Right atrium auricular region (tissue), 2 donors: ENCODE measurements at regions not wholly inside any gene's neighbourhood (a gene's known extent, or its start where the extent isn't known, plus 50 kb on each side); places are given as distances from the start of the nearest gene placed in this dataset.

Source experiments
- DNase-seq: peaks from one replicate; pipeline ENCODE4 v3.0.0-alpha.2; 2019; ENCODE audit warnings: low spot score
- H3K27ac ChIP-seq, 2 donors: fragments of 200-600 bp; sonication (generic); 1 replicate in 1 of 2; 2 replicates in 1 of 2; pipeline ENCODE4 v1.5.1; 2016 to 2019
- H3K27me3 ChIP-seq, 2 donors: fragments of 200-600 bp; sonication (generic); one replicate each; pipeline versions ENCODE4 v1.5.1 to v1.6.0; 2017 to 2019
- H3K36me3 ChIP-seq: fragments of 200-600 bp; sonication (generic); one replicate; pipeline ENCODE4 v1.5.1; 2016
- H3K4me1 ChIP-seq, 2 donors: fragments of 200-600 bp; sonication (generic); one replicate each; pipeline versions ENCODE4 v1.5.1 to v1.6.0; 2017 to 2019
- H3K4me3 ChIP-seq, 2 donors: fragments of 200-600 bp; sonication (generic); 1 replicate in 1 of 2; 2 replicates in 1 of 2; pipeline ENCODE4 v1.5.1; 2017 to 2019; ENCODE audit warnings: mild to moderate bottlenecking in 1 of 2, moderate library complexity in 1 of 2
- H3K9me3 ChIP-seq, 2 donors: fragments of 200-600 bp; sonication (generic); one replicate each; pipeline ENCODE4 v1.5.1; 2019
- CTCF ChIP-seq, 2 donors: fragments of 200-600 bp; sonication (generic); IDR thresholded peaks; one replicate each; pipeline ENCODE4 v1.5.1; 2019; ENCODE audit warnings: antibody characterized with exemption in 2 of 2

GRCh38 chr2:180871649-180872048, 108.8 kb upstream of the UBE2E3 start:
- Histone ChIP-seq H3K4me3 (no peak overlapping the region), H3K4me1 (no peaks in the 10 kb centered on the region), H3K36me3 (no peaks in the 10 kb centered on the region), H3K9me3 (no peaks in the 10 kb centered on the region), H3K27ac (no peak overlapping the region), H3K27me3 (no peaks in the 10 kb centered on the region)
- no peak for TF ChIP-seq CTCF (IDR thresholded peaks at IDR 0.05)
- no peak for DNase-seq

DNA sequence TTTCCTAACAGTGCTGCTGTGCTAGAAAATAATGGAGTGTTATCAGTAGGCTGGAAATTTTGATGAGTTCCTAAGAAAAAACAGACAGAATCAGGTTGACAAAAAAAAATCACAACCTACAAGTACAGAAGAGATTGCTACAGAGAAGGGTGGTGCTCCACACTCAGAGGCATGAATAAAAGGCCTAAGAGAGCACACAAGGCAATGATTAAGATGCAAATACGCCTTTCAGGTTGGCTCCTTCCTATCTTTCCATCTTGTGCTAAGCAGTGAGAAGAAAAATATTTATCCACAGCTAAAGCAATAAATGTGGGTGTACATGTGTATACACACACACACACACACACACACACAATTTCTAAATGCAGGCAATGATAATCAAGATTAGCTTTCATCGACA, 130.6 kb upstream of the UBE2E3 start:
- H3K9me3 ChIP-seq: no peaks in the 10 kb centered on the region
- no peaks in the 10 kb centered on the region for H3K4me1 ChIP-seq
- no peaks in the 10 kb centered on the region for H3K27me3 ChIP-seq
- H3K36me3 ChIP-seq: no peaks in the 10 kb centered on the region
- no peak for DNase-seq
- H3K4me3 ChIP-seq: no peak overlapping the region
- TF ChIP-seq CTCF (IDR thresholded peaks at IDR 0.05): no peak
- no peak overlapping the region for H3K27ac ChIP-seq

DNA sequence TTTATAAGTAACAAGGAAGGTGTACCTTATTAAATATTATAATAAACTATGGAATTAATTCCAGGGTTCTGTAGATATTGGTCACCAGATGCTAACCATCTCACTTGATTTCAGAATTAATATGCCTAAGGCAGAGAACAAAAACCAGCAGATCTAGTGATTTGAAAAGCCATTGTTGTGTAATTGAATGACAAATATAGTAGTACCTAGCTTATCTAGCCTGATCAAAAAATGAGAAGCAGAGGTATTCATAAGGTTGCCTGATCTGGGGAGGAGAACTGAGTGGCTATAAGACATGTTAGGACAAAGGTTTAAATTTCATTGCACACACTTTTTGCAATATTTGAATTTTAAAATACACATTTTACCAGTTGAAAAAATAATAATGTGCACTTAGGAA, 132.0 kb upstream of the UBE2E3 start:
- no peaks in the 10 kb centered on the region for H3K9me3 ChIP-seq

DNA sequence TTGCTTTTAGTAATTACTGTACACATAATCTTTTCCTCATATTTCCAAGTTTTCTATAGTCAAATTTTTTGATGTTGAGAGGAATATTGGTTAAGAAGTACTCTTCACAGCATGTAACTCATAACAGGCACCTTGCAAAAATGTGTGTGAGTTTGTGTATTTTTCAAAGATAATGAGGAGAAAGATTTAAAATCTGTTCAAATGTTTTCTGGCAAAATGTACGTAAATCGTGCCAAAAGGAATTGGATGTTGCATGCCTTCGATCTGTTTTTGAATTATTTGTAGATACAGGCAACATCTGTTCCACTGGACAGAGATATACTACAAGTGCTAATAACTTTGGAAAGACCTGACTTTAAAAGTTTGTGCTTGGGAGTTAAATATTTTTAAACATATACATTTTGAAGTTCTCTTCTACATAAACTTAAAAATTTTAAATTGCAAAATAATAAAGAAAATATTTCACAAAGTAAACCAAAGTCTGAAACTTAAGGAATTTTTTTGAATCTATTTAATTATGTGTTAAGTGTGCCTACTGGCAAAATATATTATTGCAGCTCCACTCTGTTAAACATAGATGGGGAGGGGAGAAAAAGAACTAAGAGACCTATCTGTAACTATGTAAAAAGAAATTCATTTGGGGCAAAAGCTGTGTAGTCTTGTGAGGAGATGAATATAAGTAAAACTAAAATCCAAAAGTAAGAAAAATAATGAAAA, 133.5 kb upstream of the UBE2E3 start:
- Histone ChIP-seq H3K27me3 (no peaks in the 10 kb centered on the region), H3K9me3 (no peaks in the 10 kb centered on the region), H3K4me3 (no peak overlapping the region), H3K36me3 (no peaks in the 10 kb centered on the region), H3K4me1 (no peaks in the 10 kb centered on the region), H3K27ac (no peak overlapping the region)
- DNase-seq: no peak
- no peak for TF ChIP-seq CTCF (IDR thresholded peaks at IDR 0.05)

More for the DNA sequence above, 132.0 kb upstream of the UBE2E3 start:
- no peaks in the 10 kb centered on the region for H3K4me1 ChIP-seq
- no peaks in the 10 kb centered on the region for H3K27me3 ChIP-seq
- H3K27ac ChIP-seq: no peak overlapping the region
- TF ChIP-seq CTCF (IDR thresholded peaks at IDR 0.05): no peak
- H3K36me3 ChIP-seq: no peaks in the 10 kb centered on the region
- H3K4me3 ChIP-seq: no peak overlapping the region
- no peak for DNase-seq

DNA sequence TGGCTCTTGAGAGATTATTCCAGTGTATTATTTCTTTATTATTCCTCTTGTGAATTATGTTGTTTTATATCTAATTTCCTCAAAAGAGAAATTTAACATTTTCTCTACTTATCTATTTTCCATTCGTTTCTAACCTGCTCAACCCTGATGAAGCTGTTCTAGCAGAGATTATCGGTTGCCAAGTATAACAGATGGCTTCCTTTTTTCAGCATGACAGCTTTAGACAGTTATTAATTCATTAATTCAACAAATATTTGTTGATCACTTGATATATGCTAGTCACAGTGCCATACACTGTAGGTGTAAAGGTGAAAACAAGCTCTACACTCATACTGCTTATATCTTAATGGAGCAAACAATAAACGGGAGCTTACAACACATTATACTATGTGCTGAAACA, 137.9 kb upstream of the UBE2E3 start:
- no peaks in the 10 kb centered on the region for H3K4me1 ChIP-seq
- H3K27ac ChIP-seq: no peak overlapping the region
- no peak overlapping the region for H3K4me3 ChIP-seq
- no peaks in the 10 kb centered on the region for H3K36me3 ChIP-seq
- no peak for TF ChIP-seq CTCF (IDR thresholded peaks at IDR 0.05)
- H3K27me3 ChIP-seq: no peaks in the 10 kb centered on the region
- H3K9me3 ChIP-seq: no peaks in the 10 kb centered on the region
- DNase-seq: no peak

DNA sequence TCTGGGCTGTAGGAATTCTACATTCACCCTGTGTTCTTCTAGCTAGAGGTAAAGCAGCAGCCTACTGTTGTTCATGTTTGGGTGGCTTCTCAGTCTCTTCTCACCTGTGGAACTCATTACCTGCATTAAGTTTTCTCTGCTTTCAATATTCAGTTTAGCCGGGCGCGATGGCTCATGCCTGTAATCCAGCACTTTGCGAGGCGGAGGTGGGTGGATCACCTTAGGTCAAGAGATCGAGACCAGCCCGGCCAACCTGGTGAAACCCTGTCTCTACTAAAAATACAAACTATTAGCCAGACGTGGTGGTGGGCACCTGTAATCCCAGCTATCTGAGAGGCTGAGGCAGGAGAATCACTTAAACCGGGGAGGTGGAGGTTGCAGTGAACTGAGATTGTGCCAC, 139.8 kb upstream of the UBE2E3 start:
- no peak for DNase-seq
- no peak for TF ChIP-seq CTCF (IDR thresholded peaks at IDR 0.05)
- no peaks in the 10 kb centered on the region for H3K4me1 ChIP-seq
- H3K27ac ChIP-seq: no peak overlapping the region
- H3K9me3 ChIP-seq: no peaks in the 10 kb centered on the region
- no peak overlapping the region for H3K4me3 ChIP-seq
- H3K36me3 ChIP-seq: no peaks in the 10 kb centered on the region
- no peaks in the 10 kb centered on the region for H3K27me3 ChIP-seq
